ENCODE measurements at regions not wholly inside any gene's neighbourhood (a gene's known extent, or its start where the extent isn't known, plus 50 kb on each side); places are given as distances from the start of the nearest gene placed in this dataset.

DNA sequence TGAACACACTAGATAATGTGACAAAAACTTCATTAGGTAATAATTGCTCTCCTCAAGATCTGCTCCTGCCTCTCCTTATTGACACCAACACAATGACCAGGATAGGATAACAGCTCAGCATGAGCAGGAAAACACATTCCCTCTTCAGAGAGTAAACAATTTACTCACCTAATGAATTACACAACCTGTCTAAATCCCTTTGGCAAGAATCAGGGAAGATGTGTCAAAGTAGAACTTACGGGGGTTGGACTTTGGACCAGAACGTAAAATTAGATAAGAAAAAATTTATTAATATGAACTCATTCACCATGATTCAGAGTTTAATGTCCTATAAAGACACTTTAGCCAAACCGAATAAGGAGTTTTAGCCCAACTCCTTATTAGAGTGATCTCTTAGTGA is 512.2 kb downstream of the SATB2 start:
- TF ChIP-seq, protein P1, sequence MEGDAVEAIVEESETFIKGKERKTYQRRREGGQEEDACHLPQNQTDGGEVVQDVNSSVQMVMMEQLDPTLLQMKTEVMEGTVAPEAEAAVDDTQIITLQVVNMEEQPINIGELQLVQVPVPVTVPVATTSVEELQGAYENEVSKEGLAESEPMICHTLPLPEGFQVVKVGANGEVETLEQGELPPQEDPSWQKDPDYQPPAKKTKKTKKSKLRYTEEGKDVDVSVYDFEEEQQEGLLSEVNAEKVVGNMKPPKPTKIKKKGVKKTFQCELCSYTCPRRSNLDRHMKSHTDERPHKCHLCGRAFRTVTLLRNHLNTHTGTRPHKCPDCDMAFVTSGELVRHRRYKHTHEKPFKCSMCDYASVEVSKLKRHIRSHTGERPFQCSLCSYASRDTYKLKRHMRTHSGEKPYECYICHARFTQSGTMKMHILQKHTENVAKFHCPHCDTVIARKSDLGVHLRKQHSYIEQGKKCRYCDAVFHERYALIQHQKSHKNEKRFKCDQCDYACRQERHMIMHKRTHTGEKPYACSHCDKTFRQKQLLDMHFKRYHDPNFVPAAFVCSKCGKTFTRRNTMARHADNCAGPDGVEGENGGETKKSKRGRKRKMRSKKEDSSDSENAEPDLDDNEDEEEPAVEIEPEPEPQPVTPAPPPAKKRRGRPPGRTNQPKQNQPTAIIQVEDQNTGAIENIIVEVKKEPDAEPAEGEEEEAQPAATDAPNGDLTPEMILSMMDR (IDR thresholded peaks at IDR 0.05; ENCODE audit: low read depth, low read length): no peak
- TF ChIP-seq EZH2phosphoT487 (IDR thresholded peaks at IDR 0.05; ENCODE audit: low read depth): no peak

Measured in OCI-LY3 (cell line).